B cell (primary cell): ENCODE measurements at regions not wholly inside any gene's neighbourhood (a gene's known extent, or its start where the extent isn't known, plus 50 kb on each side); places are given as distances from the start of the nearest gene placed in this dataset.

ENCODE experiments used
- ATAC-seq: fragments of 200-7000 bp; cut with Tn5 transposase; one replicate; pipeline ENCODE4 v1.10.0; 2021; ENCODE audit warnings: low read depth, mild to moderate bottlenecking, moderate number of reproducible peaks, moderate library complexity
- CTCF ChIA-PET: fragments of 350-600 bp; sonication (Branson Sonifier 250); formaldehyde crosslinking; loops from one replicate; lab custom pipeline; 2021; ENCODE audit warnings: antibody characterized with exemption, inconsistent platforms; lab: Charles Lee
- POLR2A ChIA-PET: fragments of 350-600 bp; sonication (Branson Sonifier 250); formaldehyde crosslinking; loops from one replicate; lab custom pipeline; 2021; ENCODE audit warnings: antibody characterized with exemption; lab: Charles Lee
- DNase-seq: peaks from one replicate; pipeline ENCODE4 v3.0.0; 2013
- H2AFZ ChIP-seq: 2 replicates; pipeline ENCODE4 v1.6.1; 2012; ENCODE audit warnings: mild to moderate bottlenecking, low read depth, low read length; ENCODE audit not compliant: insufficient read depth, poor library complexity, severe bottlenecking
- H3K27ac ChIP-seq, 2 donors: 1 replicate in 1 of 2; 2 replicates in 1 of 2; pipeline ENCODE4 v1.5.1; 2012 to 2013; ENCODE audit warnings: low read length in 2 of 2, mild to moderate bottlenecking in 2 of 2, moderate library complexity in 1 of 2
- H3K27me3 ChIP-seq, 4 experiments: fragments of 200-600 bp in 1 of 4; sonication (generic) in 1 of 4; replicated peaks in 1 of 4; 1 replicate in 2 of 4; 2 replicates in 2 of 4; pipeline versions ENCODE4 v1.6.1 to v1.7.0; 2013 to 2016; ENCODE audit warnings: low read length in 3 of 4, mild to moderate bottlenecking in 2 of 4, mixed read lengths in 1 of 4, moderate library complexity in 1 of 4; ENCODE audit not compliant: insufficient read depth in 4 of 4, control insufficient read depth in 3 of 4; ENCODE audit errors: control extremely low read depth in 1 of 4
- H3K36me3 ChIP-seq, 2 experiments: replicated peaks in 1 of 2; 1 replicate in 1 of 2; 2 replicates in 1 of 2; pipeline versions ENCODE4 v1.6.1 to v1.7.1; 2013; ENCODE audit warnings: low read length in 1 of 2; ENCODE audit not compliant: insufficient read depth in 2 of 2, control insufficient read depth in 1 of 2; ENCODE audit errors: control extremely low read depth in 1 of 2, extremely low read depth in 1 of 2
- H3K4me1 ChIP-seq, 2 donors: fragments of 200-600 bp in 1 of 2; sonication (generic) in 1 of 2; 1 replicate in 1 of 2; 2 replicates in 1 of 2; pipeline versions ENCODE4 v1.5.1 to v1.6.1; 2013 to 2017; ENCODE audit warnings: low read length in 2 of 2; ENCODE audit not compliant: control insufficient read depth in 2 of 2, insufficient read depth in 2 of 2
- H3K4me2 ChIP-seq: replicated peaks from 2 replicates; pipeline ENCODE3; 2012; ENCODE audit warnings: mild to moderate bottlenecking, low read depth, low read length; ENCODE audit not compliant: poor library complexity, severe bottlenecking
- H3K4me3 ChIP-seq, 5 experiments: fragments of 200-600 bp in 1 of 5; sonication (generic) in 1 of 5; 1 replicate in 3 of 5; 2 replicates in 2 of 5; pipeline versions ENCODE4 v1.5.1 to v1.7.0; 2011 to 2016; ENCODE audit warnings: low read length in 4 of 5, mild to moderate bottlenecking in 4 of 5, low read depth in 2 of 5, control low read depth in 1 of 5, moderate library complexity in 1 of 5; ENCODE audit not compliant: insufficient read depth in 1 of 5; ENCODE audit errors: control extremely low read depth in 1 of 5, extremely low read depth in 1 of 5
- H3K79me2 ChIP-seq: fragments of 200-600 bp; sonication (generic); one replicate; pipeline ENCODE4 v1.6.0; 2016; ENCODE audit warnings: low read length; ENCODE audit not compliant: control insufficient read depth, insufficient read depth
- H3K9ac ChIP-seq: fragments of 200-600 bp; sonication (generic); 2 replicates; pipeline ENCODE4 v1.6.1; 2017; ENCODE audit warnings: mild to moderate bottlenecking, low read length, moderate library complexity
- H3K9me3 ChIP-seq, 3 donors: one replicate each; pipeline versions ENCODE4 v1.6.1 to v1.7.1; 2013; ENCODE audit warnings: low read length in 2 of 3; ENCODE audit not compliant: control insufficient read depth in 2 of 3, insufficient read depth in 1 of 3; ENCODE audit errors: control extremely low read depth in 1 of 3
- H4K20me1 ChIP-seq: 2 replicates; pipeline ENCODE4 v1.6.0; 2012; ENCODE audit warnings: mild to moderate bottlenecking, low read length; ENCODE audit not compliant: insufficient read depth, control insufficient read depth, poor library complexity, severe bottlenecking
- H3K27ac Mint-ChIP-seq: one replicate; pipeline ENCODE4 v1.8.0; 2021; ENCODE audit warnings: mixed read lengths
- H3K27me3 Mint-ChIP-seq: one replicate; pipeline ENCODE4 v1.8.0; 2021; ENCODE audit warnings: mixed read lengths
- H3K4me1 Mint-ChIP-seq: one replicate; pipeline ENCODE4 v1.8.0; 2021; ENCODE audit warnings: mixed read lengths
- H3K4me3 Mint-ChIP-seq: one replicate; pipeline ENCODE4 v1.8.0; 2021; ENCODE audit warnings: mixed read lengths
- H3K9me3 Mint-ChIP-seq: one replicate; pipeline ENCODE4 v1.8.0; 2022; ENCODE audit warnings: mixed read lengths; ENCODE audit not compliant: insufficient read depth
- EZH2 ChIP-seq: IDR thresholded peaks from 2 replicates; pipeline ENCODE4 v1.6.1; 2012; ENCODE audit warnings: borderline replicate concordance, low read depth, mild to moderate bottlenecking, moderate library complexity, low read length; ENCODE audit not compliant: insufficient read depth, poor library complexity, severe bottlenecking
- WGBS: methylation state at CpG from one replicate; pipeline ENCODE4 v1.1.5; 2013; ENCODE audit warnings: missing lambda C conversion rate; ENCODE audit not compliant: insufficient coverage; 5-methylcytosine and 5-hydroxymethylcytosine counted together
- intact Hi-C: fragments of 100-400 bp; cut with micrococcal nuclease; formaldehyde crosslinking; loops from one replicate; pipeline ENCODE4 v1.10.0; 2022
- TF ChIP-seq, protein P1 (sequence below): fragments of 200-600 bp; IDR thresholded peaks from one replicate; pipeline ENCODE4 v1.8.0; 2022; ENCODE audit warnings: antibody characterized with exemption, mild to moderate bottlenecking

DNA sequence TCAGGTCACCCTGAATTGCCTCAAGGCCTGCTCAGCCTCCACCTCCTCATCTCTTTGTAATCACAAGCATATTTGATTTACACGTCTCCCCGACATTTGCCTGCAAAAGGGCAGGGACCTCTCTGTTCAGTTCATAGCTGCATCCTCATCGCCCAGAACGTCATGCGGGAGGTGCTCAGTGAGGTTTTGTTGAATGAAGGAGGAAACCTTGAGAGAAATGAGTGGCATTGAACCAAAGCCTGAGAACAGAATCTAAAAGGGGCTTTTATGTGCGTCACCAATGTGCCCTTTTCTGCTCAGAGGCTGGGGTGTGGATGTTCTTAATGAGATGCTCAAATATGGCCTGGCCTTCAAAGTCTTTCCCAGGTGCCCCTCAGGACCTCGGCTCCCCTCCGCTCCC, 50.0 kb upstream of the LHX5 start:
- H3K9ac ChIP-seq, result no peak overlapping the region
- Mint-ChIP-seq H3K27ac (no peak overlapping the region), H3K9me3 (no peaks in the 10 kb centered on the region), H3K4me1 (no peaks in the 10 kb centered on the region), H3K4me3 (no peak overlapping the region), H3K27me3 (peaks cover 53% of the 10 kb centered on the region)
- no peaks in the 10 kb centered on the region for H3K36me3 ChIP-seq
- no peaks in the 10 kb centered on the region for H4K20me1 ChIP-seq
- no peak for TF ChIP-seq EZH2
- TF ChIP-seq, protein P1, sequence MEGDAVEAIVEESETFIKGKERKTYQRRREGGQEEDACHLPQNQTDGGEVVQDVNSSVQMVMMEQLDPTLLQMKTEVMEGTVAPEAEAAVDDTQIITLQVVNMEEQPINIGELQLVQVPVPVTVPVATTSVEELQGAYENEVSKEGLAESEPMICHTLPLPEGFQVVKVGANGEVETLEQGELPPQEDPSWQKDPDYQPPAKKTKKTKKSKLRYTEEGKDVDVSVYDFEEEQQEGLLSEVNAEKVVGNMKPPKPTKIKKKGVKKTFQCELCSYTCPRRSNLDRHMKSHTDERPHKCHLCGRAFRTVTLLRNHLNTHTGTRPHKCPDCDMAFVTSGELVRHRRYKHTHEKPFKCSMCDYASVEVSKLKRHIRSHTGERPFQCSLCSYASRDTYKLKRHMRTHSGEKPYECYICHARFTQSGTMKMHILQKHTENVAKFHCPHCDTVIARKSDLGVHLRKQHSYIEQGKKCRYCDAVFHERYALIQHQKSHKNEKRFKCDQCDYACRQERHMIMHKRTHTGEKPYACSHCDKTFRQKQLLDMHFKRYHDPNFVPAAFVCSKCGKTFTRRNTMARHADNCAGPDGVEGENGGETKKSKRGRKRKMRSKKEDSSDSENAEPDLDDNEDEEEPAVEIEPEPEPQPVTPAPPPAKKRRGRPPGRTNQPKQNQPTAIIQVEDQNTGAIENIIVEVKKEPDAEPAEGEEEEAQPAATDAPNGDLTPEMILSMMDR, result no peak
- no peaks in the 10 kb centered on the region for H3K79me2 ChIP-seq
- H3K4me3 ChIP-seq, result no peak overlapping the region
- 71% methylated on average over 5 of the region's 8 CpGs for WGBS
- CTCF ChIA-PET, result no interaction called here
- no peaks in the 10 kb centered on the region for H3K4me1 ChIP-seq
- intact Hi-C loops, result no loop called here
- H3K4me2 ChIP-seq, result no peak overlapping the region
- H2AFZ ChIP-seq, result no peak overlapping the region
- no peak overlapping the region for H3K27ac ChIP-seq
- no peak for ATAC-seq
- POLR2A ChIA-PET, result no interaction called here
- peaks cover 0 to 55% (median 22%) of the 10 kb centered on the region in 4 experiments for H3K27me3 ChIP-seq
- DNase-seq, result no peak
- H3K9me3 ChIP-seq, result peaks cover 0 to 13% (median 0%) of the 10 kb centered on the region in 3 donors
